HFF-Myc (cell line): ENCODE measurements at regions not wholly inside any gene's neighbourhood (a gene's known extent, or its start where the extent isn't known, plus 50 kb on each side); places are given as distances from the start of the nearest gene placed in this dataset.

Experiments
- DNase-seq: peaks from one replicate; pipeline ENCODE4 v3.0.0-alpha.2; 2011; ENCODE audit warnings: low read depth; ENCODE audit errors: extremely low read depth
- H3K4me3 ChIP-seq: replicated peaks from 2 replicates; pipeline ENCODE4 v1.5.1; 2011; ENCODE audit warnings: low read depth, mild to moderate bottlenecking, control low read depth, low read length
- TF ChIP-seq, protein P1 (sequence below): IDR thresholded peaks from 2 replicates; pipeline ENCODE4 v1.5.1; 2012; ENCODE audit warnings: mild to moderate bottlenecking, low read depth, low read length, control low read depth; ENCODE audit errors: missing control alignments

GRCh38 chr13:44072536-44072935 is 192.8 kb downstream of the LACC1 start:
- no peak for DNase-seq
- no peak overlapping the region for H3K4me3 ChIP-seq
- TF ChIP-seq, protein P1, sequence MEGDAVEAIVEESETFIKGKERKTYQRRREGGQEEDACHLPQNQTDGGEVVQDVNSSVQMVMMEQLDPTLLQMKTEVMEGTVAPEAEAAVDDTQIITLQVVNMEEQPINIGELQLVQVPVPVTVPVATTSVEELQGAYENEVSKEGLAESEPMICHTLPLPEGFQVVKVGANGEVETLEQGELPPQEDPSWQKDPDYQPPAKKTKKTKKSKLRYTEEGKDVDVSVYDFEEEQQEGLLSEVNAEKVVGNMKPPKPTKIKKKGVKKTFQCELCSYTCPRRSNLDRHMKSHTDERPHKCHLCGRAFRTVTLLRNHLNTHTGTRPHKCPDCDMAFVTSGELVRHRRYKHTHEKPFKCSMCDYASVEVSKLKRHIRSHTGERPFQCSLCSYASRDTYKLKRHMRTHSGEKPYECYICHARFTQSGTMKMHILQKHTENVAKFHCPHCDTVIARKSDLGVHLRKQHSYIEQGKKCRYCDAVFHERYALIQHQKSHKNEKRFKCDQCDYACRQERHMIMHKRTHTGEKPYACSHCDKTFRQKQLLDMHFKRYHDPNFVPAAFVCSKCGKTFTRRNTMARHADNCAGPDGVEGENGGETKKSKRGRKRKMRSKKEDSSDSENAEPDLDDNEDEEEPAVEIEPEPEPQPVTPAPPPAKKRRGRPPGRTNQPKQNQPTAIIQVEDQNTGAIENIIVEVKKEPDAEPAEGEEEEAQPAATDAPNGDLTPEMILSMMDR: no peak

DNA sequence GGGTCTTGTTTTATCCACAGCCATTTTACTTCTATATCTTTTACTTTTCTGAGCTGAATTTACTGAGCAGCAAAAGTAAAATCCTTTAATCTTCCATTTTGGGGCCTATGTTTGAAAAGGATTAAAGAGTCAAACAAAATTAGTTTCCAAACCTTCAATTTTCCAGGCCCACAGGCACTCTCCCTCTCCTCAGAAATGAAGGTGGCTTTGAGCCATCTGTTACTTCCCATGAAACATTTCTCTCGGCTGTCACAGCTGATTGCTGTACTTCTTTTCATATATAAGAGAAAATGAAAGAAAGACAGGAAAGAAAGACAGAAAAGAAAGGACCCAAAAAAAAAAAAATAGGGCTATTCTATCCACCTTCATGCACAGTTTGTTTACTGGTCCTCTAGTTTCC is 194.9 kb downstream of the LACC1 start:
- no peak overlapping the region for H3K4me3 ChIP-seq
- DNase-seq: no peak
- TF ChIP-seq, protein P1: no peak

GRCh38 chr13:44075113-44075512 is 195.4 kb downstream of the LACC1 start:
- no peak overlapping the region for H3K4me3 ChIP-seq
- TF ChIP-seq, protein P1: no peak
- DNase-seq: no peak

DNA sequence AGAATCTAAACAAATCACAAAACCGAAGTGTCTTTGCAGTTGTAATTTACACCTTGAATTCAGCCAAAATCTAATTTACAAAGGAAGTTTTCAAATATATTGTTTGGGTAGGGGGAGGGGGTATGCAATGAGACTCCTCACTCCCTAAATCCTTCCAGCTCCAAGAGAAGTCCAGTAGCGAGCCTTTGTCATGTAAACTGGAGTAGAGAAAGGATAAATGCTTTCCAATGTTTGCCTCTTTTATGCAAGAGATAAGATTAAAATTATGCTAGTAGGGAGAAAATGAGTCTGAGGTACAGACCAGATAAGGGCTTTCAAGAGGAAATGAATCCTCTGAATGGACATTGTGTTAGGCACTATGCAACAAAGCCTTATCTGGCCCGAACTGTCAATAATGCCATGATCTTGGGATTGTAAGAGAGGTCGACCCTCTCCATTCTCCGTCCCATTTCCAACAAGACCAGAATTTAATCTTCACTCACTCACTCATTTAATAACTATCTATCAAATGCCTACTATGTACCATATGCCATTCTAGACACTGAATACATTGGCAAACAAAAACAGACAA is 199.2 kb downstream of the LACC1 start:
- no peak overlapping the region for H3K4me3 ChIP-seq
- TF ChIP-seq, protein P1: no peak
- no peak for DNase-seq

DNA sequence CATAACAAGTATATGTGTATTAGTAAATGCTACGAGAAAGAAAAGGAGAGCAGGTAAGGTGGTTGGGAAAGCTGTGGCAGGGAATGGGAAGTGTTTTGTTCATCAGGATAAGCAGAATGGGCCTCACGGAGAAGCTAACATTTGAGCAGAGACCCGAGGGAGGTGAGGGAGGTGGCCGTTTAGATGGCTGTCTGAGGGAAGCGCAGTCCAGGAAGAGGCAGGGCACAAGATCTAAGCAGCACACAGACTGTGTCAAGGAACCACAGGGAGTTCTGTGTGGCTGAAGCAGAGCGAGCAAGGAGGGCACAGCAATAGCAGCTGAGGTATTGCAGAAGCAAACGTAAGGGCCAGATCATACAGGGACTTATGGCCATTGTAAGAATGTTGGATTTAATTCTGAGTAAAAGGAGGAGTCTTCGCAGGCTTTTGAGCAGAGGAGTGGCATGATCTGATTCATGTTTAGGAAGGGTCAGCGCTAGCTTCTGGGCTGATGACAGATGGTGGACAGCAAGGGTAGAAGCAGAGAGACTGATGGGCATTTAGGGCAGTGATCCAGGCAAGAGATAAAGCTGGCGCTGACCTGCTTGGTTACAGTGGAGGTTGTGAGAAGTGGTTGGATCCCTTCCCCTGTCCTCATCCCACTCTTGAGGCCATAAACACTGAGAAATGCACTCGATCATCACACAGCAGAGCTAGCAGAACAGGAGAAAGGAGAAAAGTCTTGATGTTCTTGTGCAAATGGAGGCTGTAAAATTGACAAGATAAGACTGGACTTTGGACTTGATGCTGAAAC is 199.9 kb downstream of the LACC1 start:
- TF ChIP-seq, protein P1: no peak
- DNase-seq: no peak

GRCh38 chr13:44084146-44084545 is 204.4 kb downstream of the LACC1 start:
- TF ChIP-seq, protein P1: no peak
- no peak for DNase-seq

More for the DNA sequence above, 199.9 kb downstream of the LACC1 start:
- H3K4me3 ChIP-seq: no peak overlapping the region

More at GRCh38 chr13:44084146-44084545, 204.4 kb downstream of the LACC1 start:
- H3K4me3 ChIP-seq: no peak overlapping the region
